ENCODE measurements at regions not wholly inside any gene's neighbourhood (a gene's known extent, or its start where the extent isn't known, plus 50 kb on each side); places are given as distances from the start of the nearest gene placed in this dataset.

GRCh38 chr5:155485386-155485785 lies 471.8 kb downstream of the KIF4B start:
- FAIRE-seq (no peak), DNase-seq (ENCODE audit: low read depth) (no peak)
- Histone ChIP-seq H3K36me3 (ENCODE audit: control insufficient read depth, insufficient read depth, low read length) (no peaks in the 10 kb centered on the region), H3K4me3 (ENCODE audit: low read depth, low read length) (no peak overlapping the region), H3K27me3 (ENCODE audit: control insufficient read depth, insufficient read depth, low read length) (no peaks in the 10 kb centered on the region)
- TF ChIP-seq, protein P1, sequence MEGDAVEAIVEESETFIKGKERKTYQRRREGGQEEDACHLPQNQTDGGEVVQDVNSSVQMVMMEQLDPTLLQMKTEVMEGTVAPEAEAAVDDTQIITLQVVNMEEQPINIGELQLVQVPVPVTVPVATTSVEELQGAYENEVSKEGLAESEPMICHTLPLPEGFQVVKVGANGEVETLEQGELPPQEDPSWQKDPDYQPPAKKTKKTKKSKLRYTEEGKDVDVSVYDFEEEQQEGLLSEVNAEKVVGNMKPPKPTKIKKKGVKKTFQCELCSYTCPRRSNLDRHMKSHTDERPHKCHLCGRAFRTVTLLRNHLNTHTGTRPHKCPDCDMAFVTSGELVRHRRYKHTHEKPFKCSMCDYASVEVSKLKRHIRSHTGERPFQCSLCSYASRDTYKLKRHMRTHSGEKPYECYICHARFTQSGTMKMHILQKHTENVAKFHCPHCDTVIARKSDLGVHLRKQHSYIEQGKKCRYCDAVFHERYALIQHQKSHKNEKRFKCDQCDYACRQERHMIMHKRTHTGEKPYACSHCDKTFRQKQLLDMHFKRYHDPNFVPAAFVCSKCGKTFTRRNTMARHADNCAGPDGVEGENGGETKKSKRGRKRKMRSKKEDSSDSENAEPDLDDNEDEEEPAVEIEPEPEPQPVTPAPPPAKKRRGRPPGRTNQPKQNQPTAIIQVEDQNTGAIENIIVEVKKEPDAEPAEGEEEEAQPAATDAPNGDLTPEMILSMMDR (IDR thresholded peaks at IDR 0.05; ENCODE audit: insufficient read depth, low read length, severe bottlenecking), result no peak

DNA sequence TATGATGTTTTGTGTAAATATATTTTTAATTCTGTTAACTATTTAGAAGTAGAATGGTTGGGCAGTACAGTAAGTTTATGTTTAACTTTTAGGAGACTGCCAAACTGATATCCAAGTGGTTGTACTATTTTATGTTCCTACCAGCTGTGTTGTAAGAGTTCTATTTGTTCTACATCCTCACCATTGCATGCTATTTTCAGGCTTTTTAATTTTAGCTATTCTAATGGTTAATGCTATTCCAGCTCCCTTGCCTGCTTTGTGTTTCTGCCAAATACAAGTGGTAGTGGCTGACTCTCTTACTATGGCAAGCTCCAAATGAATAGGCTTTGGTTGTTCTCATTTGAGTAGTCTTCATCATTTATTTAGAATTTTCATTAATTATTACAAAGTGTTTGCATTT lies 476.4 kb downstream of the KIF4B start:
- H3K27me3 ChIP-seq (ENCODE audit: control insufficient read depth, insufficient read depth, low read length), result no peaks in the 10 kb centered on the region
- DNase-seq (ENCODE audit: low read depth), result no peak
- no peak for FAIRE-seq
- TF ChIP-seq, protein P1 (IDR thresholded peaks at IDR 0.05; ENCODE audit: insufficient read depth, low read length, severe bottlenecking), result no peak
- no peak overlapping the region for H3K4me3 ChIP-seq (ENCODE audit: low read depth, low read length)
- H3K36me3 ChIP-seq (ENCODE audit: control insufficient read depth, insufficient read depth, low read length), result no peaks in the 10 kb centered on the region

- Histone ChIP-seq H3K4me3 (ENCODE audit: low read depth, low read length) (no peak overlapping the region), H3K36me3 (ENCODE audit: control insufficient read depth, insufficient read depth, low read length) (no peaks in the 10 kb centered on the region), H3K27me3 (ENCODE audit: control insufficient read depth, insufficient read depth, low read length) (no peaks in the 10 kb centered on the region)
- DNase-seq (ENCODE audit: low read depth), result no peak
- no peak for FAIRE-seq
- TF ChIP-seq, protein P1 (IDR thresholded peaks at IDR 0.05; ENCODE audit: insufficient read depth, low read length, severe bottlenecking), result no peak
Measured at GRCh38 chr5:155492191-155492590, 478.6 kb downstream of the KIF4B start.

DNA sequence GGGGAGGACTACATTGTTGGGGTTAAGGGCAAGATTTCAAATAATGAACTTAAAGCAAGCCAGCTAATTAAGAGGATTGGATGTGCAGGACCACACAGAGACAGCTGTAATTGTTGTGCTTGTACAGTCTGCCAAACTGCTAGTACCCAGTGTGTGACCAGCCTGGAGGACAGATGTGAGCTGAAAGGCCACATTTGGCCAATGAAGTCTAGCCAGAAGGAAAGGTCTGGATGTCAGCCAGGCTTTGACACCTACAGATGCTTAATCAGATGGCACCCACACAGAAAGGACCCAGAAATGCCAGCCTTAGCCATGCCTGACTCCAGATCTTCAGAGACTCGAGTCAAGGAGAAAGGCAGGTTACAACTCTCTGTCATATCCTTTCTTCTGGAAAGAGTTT lies 491.1 kb downstream of the KIF4B start:
- Histone ChIP-seq H3K36me3 (ENCODE audit: control insufficient read depth, insufficient read depth, low read length) (no peaks in the 10 kb centered on the region), H3K27me3 (ENCODE audit: control insufficient read depth, insufficient read depth, low read length) (no peaks in the 10 kb centered on the region), H3K4me3 (ENCODE audit: low read depth, low read length) (no peak overlapping the region)
- TF ChIP-seq, protein P1 (IDR thresholded peaks at IDR 0.05; ENCODE audit: insufficient read depth, low read length, severe bottlenecking), result no peak
- no peak for FAIRE-seq
- no peak for DNase-seq (ENCODE audit: low read depth)

DNA sequence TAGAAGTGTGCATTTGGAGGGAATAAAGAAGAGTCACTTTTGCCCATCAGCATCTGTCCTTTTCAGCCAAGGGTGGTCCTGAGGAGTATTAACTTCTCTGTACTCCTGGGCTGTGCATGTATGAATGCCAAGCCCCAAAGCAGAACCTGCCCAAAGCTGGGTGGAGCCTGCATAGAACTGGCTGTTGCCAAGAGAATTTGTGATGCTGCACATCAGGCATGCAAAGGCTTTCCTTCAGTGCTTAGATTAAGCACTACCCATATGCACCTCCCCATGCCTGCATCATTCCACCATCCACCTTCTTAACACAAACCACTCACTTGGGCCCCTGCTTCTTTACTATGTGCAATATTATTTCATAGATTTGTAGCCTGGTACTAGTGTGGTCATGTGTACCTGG lies 493.8 kb downstream of the KIF4B start:
- H3K4me3 ChIP-seq (ENCODE audit: low read depth, low read length), result no peak overlapping the region
- no peaks in the 10 kb centered on the region for H3K36me3 ChIP-seq (ENCODE audit: control insufficient read depth, insufficient read depth, low read length)
- DNase-seq (ENCODE audit: low read depth), result no peak
- no peaks in the 10 kb centered on the region for H3K27me3 ChIP-seq (ENCODE audit: control insufficient read depth, insufficient read depth, low read length)
- TF ChIP-seq, protein P1 (IDR thresholded peaks at IDR 0.05; ENCODE audit: insufficient read depth, low read length, severe bottlenecking), result no peak
- FAIRE-seq, result no peak

GRCh38 chr5:155508673-155509072 lies 495.1 kb downstream of the KIF4B start:
- H3K27me3 ChIP-seq (ENCODE audit: control insufficient read depth, insufficient read depth, low read length), result no peaks in the 10 kb centered on the region
- TF ChIP-seq, protein P1 (IDR thresholded peaks at IDR 0.05; ENCODE audit: insufficient read depth, low read length, severe bottlenecking), result no peak
- no peak overlapping the region for H3K4me3 ChIP-seq (ENCODE audit: low read depth, low read length)
- FAIRE-seq (no peak), DNase-seq (ENCODE audit: low read depth) (no peak)
- no peaks in the 10 kb centered on the region for H3K36me3 ChIP-seq (ENCODE audit: control insufficient read depth, insufficient read depth, low read length)

Data from bronchial epithelial cell (primary cell).